Lung (tissue), 11 donors: ENCODE measurements at regions not wholly inside any gene's neighbourhood (a gene's known extent, or its start where the extent isn't known, plus 50 kb on each side); places are given as distances from the start of the nearest gene placed in this dataset.

Experiments
- ATAC-seq: fragments of 200-7000 bp; cut with Tn5 transposase; one replicate; pipeline ENCODE4 v1.9.1; 2020; ENCODE audit warnings: moderate number of reproducible peaks; ENCODE audit not compliant: insufficient read depth, low FRiP score
- DNase-seq, 3 donors: peaks; one replicate each; pipeline ENCODE4 v3.0.0-alpha.2; 2013 to 2017
- H3K27ac ChIP-seq, 2 donors: one replicate each; pipeline ENCODE4 v1.5.1; 2013; ENCODE audit warnings: mild to moderate bottlenecking in 2 of 2, moderate library complexity in 2 of 2, control low read depth in 1 of 2, inconsistent platforms in 1 of 2, low read depth in 1 of 2, low read length in 1 of 2
- H3K27me3 ChIP-seq, 3 donors: one replicate each; pipeline ENCODE4 v1.5.1; 2013; ENCODE audit warnings: low read length in 2 of 3; ENCODE audit not compliant: control insufficient read depth in 3 of 3, insufficient read depth in 3 of 3
- H3K36me3 ChIP-seq, 4 donors: one replicate each; pipeline ENCODE4 v1.5.1; 2013; ENCODE audit warnings: low read length in 4 of 4, mild to moderate bottlenecking in 1 of 4, moderate library complexity in 1 of 4; ENCODE audit not compliant: control insufficient read depth in 4 of 4, insufficient read depth in 4 of 4
- H3K4me1 ChIP-seq, 5 donors: one replicate each; pipeline ENCODE4 v1.5.1; 2013; ENCODE audit warnings: low read length in 5 of 5, mild to moderate bottlenecking in 2 of 5, moderate library complexity in 1 of 5; ENCODE audit not compliant: control insufficient read depth in 5 of 5, insufficient read depth in 5 of 5
- H3K4me3 ChIP-seq: one replicate; pipeline ENCODE4 v1.5.1; 2013; ENCODE audit warnings: mild to moderate bottlenecking, control low read depth, moderate library complexity
- H3K9ac ChIP-seq, 2 donors: one replicate each; pipeline ENCODE4 v1.5.1; 2013; ENCODE audit warnings: low read length in 2 of 2, control low read depth in 1 of 2; ENCODE audit not compliant: insufficient read depth in 1 of 2
- H3K9me3 ChIP-seq, 4 donors: one replicate each; pipeline ENCODE4 v1.5.1; 2013; ENCODE audit warnings: low read length in 3 of 4, mild to moderate bottlenecking in 1 of 4, moderate library complexity in 1 of 4; ENCODE audit not compliant: control insufficient read depth in 4 of 4, insufficient read depth in 3 of 4
- CTCF ChIP-seq: IDR thresholded peaks from 2 replicates; pipeline ENCODE4 v1.5.1; 2012; ENCODE audit warnings: mild to moderate bottlenecking; ENCODE audit errors: control extremely low read depth, extremely low read depth
- WGBS, 2 donors: extraction: QIAGEN DNeasy Blood & Tissue Kit; methylation state at CpG; one replicate each; pipeline ENCODE4 v1.1.7; 2013; 5-methylcytosine and 5-hydroxymethylcytosine counted together
- donor health status: control.
- donor health status: control.
- donor health status: Bipolar disorder and iron deficiency.
- donor health status: healthy.
- donor health status: DM: yes; HTN: yes; CAD: no.

GRCh38 chr6:140047321-140047720 is 672.9 kb upstream of the CITED2 start:
- no peaks in the 10 kb centered on the region for H3K36me3 ChIP-seq
- DNase-seq, result no peak
- no peak overlapping the region for H3K4me3 ChIP-seq
- WGBS, 2 donors, result 24 to 40% methylated on average over 1 of the region's 1 CpG
- no peak for ATAC-seq
- no peak overlapping the region for H3K27ac ChIP-seq
- H3K9me3 ChIP-seq, result peaks cover 0 to 2% (median 0%) of the 10 kb centered on the region in 4 donors
- no peak for TF ChIP-seq CTCF
- H3K9ac ChIP-seq, result no peak overlapping the region
- peaks cover 0 to 11% (median 0%) of the 10 kb centered on the region in 5 donors for H3K4me1 ChIP-seq
- H3K27me3 ChIP-seq, result no peaks in the 10 kb centered on the region

- 47 to 78% methylated on average over 3 of the region's 3 CpGs for WGBS, 2 donors
- Histone ChIP-seq H3K36me3 (no peaks in the 10 kb centered on the region), H3K4me3 (no peak overlapping the region), H3K9ac (no peak overlapping the region), H3K27me3 (no peaks in the 10 kb centered on the region), H3K27ac (no peak overlapping the region), H3K4me1 (peaks cover 0 to 9% (median 0%) of the 10 kb centered on the region in 5 donors), H3K9me3 (peaks cover 0 to 2% (median 0%) of the 10 kb centered on the region in 4 donors)
- TF ChIP-seq CTCF, result no peak
- ATAC-seq (no peak), DNase-seq (no peak)
These were observed 671.7 kb upstream of the CITED2 start for GRCh38 chr6:140046016-140046632.

- no peak for TF ChIP-seq CTCF
- H3K9me3 ChIP-seq, result peaks cover 0 to 2% (median 0%) of the 10 kb centered on the region in 4 donors
- WGBS, 2 donors, result 92 to 100% methylated on average over 1 of the region's 1 CpG
These were observed 670.7 kb upstream of the CITED2 start for GRCh38 chr6:140045116-140045515.

GRCh38 chr6:140044626-140045025 is 670.2 kb upstream of the CITED2 start:
- no peaks in the 10 kb centered on the region for H3K36me3 ChIP-seq
- DNase-seq (no peak), ATAC-seq (no peak)
- H3K4me1 ChIP-seq, result peaks cover 0 to 10% (median 0%) of the 10 kb centered on the region in 5 donors
- H3K27me3 ChIP-seq, result no peaks in the 10 kb centered on the region
- H3K9me3 ChIP-seq, result peaks cover 0 to 2% (median 0%) of the 10 kb centered on the region in 4 donors
- TF ChIP-seq CTCF, result no peak
- 57 to 83% methylated on average over 1 of the region's 1 CpG for WGBS, 2 donors
- no peak overlapping the region for H3K9ac ChIP-seq
- no peak overlapping the region for H3K4me3 ChIP-seq
- H3K27ac ChIP-seq, result peak overlapping the region in 1 of 2 donors; percentile 47

More at GRCh38 chr6:140045116-140045515, 670.7 kb upstream of the CITED2 start:
- Histone ChIP-seq H3K36me3 (no peaks in the 10 kb centered on the region), H3K4me3 (no peak overlapping the region), H3K27me3 (no peaks in the 10 kb centered on the region), H3K27ac (peak overlapping the region in 1 of 2 donors; percentile 43), H3K9ac (no peak overlapping the region), H3K4me1 (peaks cover 0 to 15% (median 0%) of the 10 kb centered on the region in 5 donors)
- DNase-seq (no peak), ATAC-seq (no peak)
